ENCODE measurements at regions not wholly inside any gene's neighbourhood (a gene's known extent, or its start where the extent isn't known, plus 50 kb on each side); places are given as distances from the start of the nearest gene placed in this dataset.

GRCh38 chr2:13091455-13091854, 374.7 kb downstream of the TRIB2 start:
- no peak for DNase-seq (ENCODE audit: low read depth in 2 of 2, low spot score in 1 of 2)

GRCh38 chr2:13091861-13092378, 375.2 kb downstream of the TRIB2 start:
- DNase-seq (ENCODE audit: low read depth in 2 of 2, low spot score in 1 of 2): no peak

DNA sequence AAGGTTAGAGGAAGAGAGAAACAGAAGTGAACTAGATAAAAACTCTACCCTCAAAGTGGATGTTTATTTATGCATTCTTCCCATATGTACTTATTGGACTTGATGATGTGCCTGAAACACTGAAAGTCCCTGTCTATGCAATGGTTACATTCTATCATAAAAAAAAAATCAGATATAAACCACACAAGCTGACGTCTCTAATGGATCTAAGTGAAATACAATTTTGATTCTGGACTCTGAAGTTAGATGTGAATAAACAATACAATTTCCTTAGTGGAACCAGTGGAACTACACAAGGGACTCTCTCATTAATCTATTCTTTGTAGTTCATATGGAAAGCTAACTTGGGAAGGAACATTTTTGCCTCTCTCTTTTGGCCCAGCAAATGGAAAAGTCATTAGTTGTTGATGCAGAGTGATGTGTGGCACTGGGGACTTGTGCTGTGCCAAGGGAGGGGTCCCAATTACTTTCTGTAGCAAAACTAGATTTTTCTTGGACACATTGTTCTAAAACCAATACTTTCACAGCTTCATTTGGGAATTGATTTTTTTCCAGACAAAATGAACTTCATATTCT, 376.8 kb downstream of the TRIB2 start:
- DNase-seq (ENCODE audit: low read depth in 2 of 2, low spot score in 1 of 2): no peak

- DNase-seq (ENCODE audit: low read depth in 2 of 2, low spot score in 1 of 2): no peak
Measured at GRCh38 chr2:13102397-13103063, 385.8 kb downstream of the TRIB2 start.

DNA sequence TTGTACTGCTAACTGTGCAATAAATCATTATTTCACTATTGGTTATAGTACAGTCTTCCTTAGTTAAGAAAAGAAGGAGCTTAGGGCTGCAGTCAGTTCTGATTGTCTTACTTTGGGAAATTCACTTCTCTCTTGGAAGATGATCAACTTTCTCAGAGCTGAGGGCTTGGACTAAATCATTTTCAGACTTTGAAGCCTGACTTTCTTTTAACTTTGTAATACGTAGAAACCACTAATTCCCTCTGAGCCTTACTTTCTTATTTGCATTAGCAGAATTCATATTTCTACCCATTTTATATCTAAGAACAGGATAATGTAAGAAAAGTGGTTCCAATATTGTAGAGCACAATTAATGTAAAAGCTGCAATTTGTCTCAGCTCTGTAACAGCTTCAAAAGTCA, 386.4 kb downstream of the TRIB2 start:
- no peak for DNase-seq (ENCODE audit: low read depth in 2 of 2, low spot score in 1 of 2)

- DNase-seq (ENCODE audit: low read depth in 2 of 2, low spot score in 1 of 2): no peak
Measured at GRCh38 chr2:13103778-13104493, 387.2 kb downstream of the TRIB2 start.

GRCh38 chr2:13104723-13105122, 388.0 kb downstream of the TRIB2 start:
- DNase-seq (ENCODE audit: low read depth in 2 of 2, low spot score in 1 of 2): no peak

- DNase-seq (ENCODE audit: low read depth in 2 of 2, low spot score in 1 of 2): no peak
Measured at GRCh38 chr2:13106302-13106701, 389.6 kb downstream of the TRIB2 start.

DNA sequence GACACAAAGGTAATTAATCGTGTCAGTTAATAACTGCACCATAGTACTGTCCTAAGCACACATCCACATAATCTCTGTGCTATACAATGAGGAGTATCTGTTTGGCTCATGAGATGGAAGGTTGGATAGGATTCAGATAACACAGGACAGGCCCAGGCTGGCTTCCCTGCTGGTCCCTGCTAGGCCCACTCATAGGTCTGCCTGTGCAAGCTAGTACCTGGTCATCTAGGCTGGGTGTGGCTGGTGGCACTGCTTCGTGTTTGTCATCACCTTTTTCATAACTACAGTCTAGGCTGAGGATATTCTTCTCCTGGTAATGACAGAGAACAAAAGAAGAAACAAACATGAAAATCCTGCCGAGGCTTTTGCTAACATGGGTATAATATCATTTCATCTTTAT, 392.8 kb downstream of the TRIB2 start:
- no peak for DNase-seq (ENCODE audit: low read depth in 2 of 2, low spot score in 1 of 2)

DNA sequence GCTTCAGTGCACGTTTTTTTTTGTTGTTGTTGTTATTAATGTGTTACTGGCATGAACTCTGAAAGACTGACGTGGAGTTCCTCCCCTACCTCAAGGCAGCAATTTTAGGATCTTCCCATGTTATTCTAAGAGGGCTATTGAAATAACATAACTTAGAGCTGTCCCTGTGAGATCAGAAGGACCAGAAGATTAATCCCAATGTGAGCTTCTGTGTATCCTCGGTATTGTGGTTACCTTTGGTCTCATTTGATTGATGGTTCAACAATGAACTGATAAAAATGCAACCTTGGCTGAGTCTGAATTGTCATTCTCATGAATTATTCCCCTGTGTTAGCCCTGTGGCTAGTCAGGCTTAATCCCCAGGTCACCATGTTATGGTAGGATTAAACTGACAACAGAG, 394.1 kb downstream of the TRIB2 start:
- DNase-seq (ENCODE audit: low read depth in 2 of 2, low spot score in 1 of 2): no peak

- DNase-seq (ENCODE audit: low read depth in 2 of 2, low spot score in 1 of 2): no peak
Measured at GRCh38 chr2:13113002-13113401, 396.3 kb downstream of the TRIB2 start.

GRCh38 chr2:13114391-13114790, 397.7 kb downstream of the TRIB2 start:
- DNase-seq (ENCODE audit: low read depth in 2 of 2, low spot score in 1 of 2): no peak

GRCh38 chr2:13115643-13116042, 398.9 kb downstream of the TRIB2 start:
- no peak for DNase-seq (ENCODE audit: low read depth in 2 of 2, low spot score in 1 of 2)

GRCh38 chr2:13121096-13121495, 404.4 kb downstream of the TRIB2 start:
- no peak for DNase-seq (ENCODE audit: low read depth in 2 of 2, low spot score in 1 of 2)

- DNase-seq (ENCODE audit: low read depth in 2 of 2, low spot score in 1 of 2): no peak
Measured at GRCh38 chr2:13128139-13128538, 411.4 kb downstream of the TRIB2 start.

DNA sequence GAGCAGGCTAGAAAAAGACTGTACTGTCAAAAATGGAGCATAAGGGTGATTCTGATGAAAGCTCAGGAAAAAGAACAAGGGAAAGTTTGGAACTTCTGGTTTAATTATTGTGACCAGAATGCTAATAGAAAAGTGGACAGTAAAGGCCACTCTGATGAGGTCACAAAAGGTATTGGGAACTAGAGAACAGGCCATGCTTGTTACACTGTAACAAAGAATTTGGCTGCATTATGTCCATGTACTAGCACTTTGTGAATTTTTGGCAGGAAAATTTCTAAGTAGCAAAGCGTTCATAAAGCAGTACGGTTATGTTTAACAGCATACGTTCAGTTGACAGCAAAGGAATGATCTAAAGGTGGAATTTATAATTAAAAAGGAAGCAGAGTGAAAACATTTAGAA, 418.6 kb downstream of the TRIB2 start:
- DNase-seq (ENCODE audit: low read depth in 2 of 2, low spot score in 1 of 2): no peak

DNA sequence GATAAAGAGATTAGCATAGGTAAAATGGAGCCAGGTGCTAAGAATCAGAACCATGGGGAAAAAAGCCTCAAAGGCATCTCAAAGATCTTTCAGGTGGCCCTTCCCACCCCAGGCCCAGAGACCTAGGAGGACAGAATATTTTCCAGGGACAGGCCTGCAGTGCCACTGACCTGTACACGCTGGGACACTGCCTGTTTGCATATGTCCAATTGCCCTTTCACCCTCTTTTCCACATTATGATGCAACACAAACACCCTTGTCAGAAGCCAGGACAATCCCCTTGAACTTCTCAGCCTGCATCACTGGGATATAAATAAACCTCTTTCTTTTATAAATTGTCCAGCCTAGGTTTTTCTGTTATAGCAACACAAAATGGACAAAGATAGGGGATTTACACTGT, 419.1 kb downstream of the TRIB2 start:
- no peak for DNase-seq (ENCODE audit: low read depth in 2 of 2, low spot score in 1 of 2)

DNA sequence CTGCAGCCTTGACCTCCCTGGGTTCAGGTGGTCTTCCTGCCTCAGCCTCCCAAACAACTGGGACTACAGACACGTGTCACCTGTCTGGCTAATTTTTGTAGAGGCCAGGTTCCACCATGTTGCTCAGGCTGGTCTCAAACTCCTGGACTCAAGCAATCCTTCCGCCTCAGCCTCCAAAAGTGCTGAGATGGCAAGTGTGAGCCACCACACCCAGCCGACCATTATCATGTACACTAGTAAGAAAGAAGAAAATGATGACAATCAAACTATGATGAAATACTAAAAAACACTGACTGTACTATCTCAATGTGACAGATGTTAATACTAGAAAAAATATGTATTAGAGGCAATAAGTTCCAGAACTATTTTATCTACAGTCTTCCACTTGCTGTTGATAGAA, 420.9 kb downstream of the TRIB2 start:
- no peak for DNase-seq (ENCODE audit: low read depth in 2 of 2, low spot score in 1 of 2)

GRCh38 chr2:13141315-13141714, 424.6 kb downstream of the TRIB2 start:
- DNase-seq (ENCODE audit: low read depth in 2 of 2, low spot score in 1 of 2): no peak

DNA sequence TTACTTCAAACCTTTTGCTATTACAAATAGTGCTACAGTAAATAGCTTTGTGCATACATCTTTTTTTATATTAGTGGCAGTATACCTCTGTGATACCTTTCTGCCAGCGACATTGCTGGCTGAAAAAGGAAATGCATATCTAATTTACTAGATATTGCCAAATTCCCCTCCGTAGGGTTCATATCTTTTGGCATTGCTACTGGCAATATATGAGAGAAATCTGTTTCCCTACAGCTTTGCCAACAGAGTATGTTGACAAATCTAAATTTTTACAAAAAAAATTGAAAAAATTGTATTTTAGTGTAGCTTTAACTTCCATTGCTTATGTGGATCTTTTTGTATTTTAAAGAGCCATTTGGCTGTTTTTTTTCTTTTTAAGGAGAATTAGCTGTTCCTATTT, 426.7 kb downstream of the TRIB2 start:
- DNase-seq (ENCODE audit: low read depth in 2 of 2, low spot score in 1 of 2): no peak

DNA sequence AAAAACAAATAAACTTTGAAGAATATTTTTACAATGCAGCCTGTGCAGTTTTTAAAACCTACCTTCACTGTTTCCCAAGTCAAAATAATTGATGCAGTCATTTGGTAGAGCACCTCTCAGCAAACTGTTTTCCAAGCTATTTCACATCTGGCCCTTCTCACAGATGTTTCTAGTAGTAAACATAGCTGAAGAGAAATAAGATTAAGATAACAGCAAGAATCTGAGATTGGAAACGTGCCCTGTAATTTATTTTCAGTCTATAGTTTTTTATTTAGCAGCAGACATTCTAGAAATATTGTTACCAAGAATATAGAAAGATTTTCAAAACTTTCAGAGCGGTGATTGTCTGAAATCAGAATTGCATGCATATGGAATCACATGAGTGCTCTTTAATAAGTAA, 440.2 kb downstream of the TRIB2 start:
- DNase-seq (ENCODE audit: low read depth in 2 of 2, low spot score in 1 of 2): no peak

DNA sequence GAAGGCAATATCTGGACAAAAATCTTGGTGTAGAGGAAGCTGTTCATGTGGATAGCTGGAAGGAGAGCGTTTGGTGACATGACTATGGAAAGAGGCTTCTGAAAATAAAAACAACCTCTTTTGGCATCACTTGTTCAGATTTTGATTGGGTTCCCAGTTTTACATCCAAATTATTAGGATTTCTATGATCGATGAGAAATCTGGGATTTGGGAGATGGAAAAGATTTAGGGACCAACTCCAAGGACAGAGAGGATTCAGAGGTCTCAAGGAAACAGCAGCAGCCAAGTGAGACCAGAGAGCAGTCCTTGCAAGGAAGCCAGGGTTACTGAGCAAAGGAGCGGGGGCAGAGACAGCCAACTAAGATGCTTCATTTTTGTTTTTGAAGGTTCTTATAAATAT, 441.7 kb downstream of the TRIB2 start:
- DNase-seq (ENCODE audit: low read depth in 2 of 2, low spot score in 1 of 2): no peak

All from stimulated activated CD8-positive, alpha-beta memory T cell treated with anti-CD3 and anti-CD28 coated beads, Interleukin-4, amount 100 ng/mL, for 1 hour (primary cell).